ENCODE measurements at regions not wholly inside any gene's neighbourhood (a gene's known extent, or its start where the extent isn't known, plus 50 kb on each side); places are given as distances from the start of the nearest gene placed in this dataset.

DNA sequence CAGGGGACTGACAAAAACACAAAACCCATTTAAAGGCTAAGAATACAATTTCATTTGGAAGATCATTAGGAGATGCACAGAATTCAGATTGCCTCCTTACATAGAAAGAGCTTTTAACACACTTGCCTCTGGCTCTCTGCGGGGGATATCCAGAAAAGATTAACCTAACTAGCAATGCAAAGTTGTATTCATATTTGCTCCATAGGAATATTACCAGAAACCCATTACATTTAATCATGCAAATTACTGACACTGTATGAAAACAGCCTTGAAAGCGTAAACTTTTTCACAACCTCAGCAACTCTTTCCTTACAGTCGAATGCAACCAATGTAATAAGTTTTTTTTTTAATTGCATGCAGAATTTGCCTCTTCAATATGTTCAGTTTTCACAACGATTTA is 1087.3 kb upstream of the PRKX start:
- no peaks in the 10 kb centered on the region for H3K9me2 ChIP-seq (ENCODE audit: insufficient read depth, low read length)
- no peak overlapping the region for H3K4me2 ChIP-seq (ENCODE audit: low read length)
- no peak overlapping the region for H2AFZ ChIP-seq (ENCODE audit: low read depth, low read length)
- no peaks in the 10 kb centered on the region for H3K79me2 ChIP-seq (replicated peaks; ENCODE audit: insufficient read depth, low read length)
- no peak overlapping the region for H3K9ac ChIP-seq (ENCODE audit: low read length)
- no peak overlapping the region for H3K4me3 ChIP-seq (ENCODE audit: low read length)
- H3K9me3 ChIP-seq (ENCODE audit: low read length): no peaks in the 10 kb centered on the region
- no peak for TF ChIP-seq SMC3 (conservative IDR thresholded peaks at IDR 0.05; ENCODE audit: poor library complexity)
- TF ChIP-seq EZH2 (IDR thresholded peaks at IDR 0.05; ENCODE audit: borderline replicate concordance, insufficient read depth, low read length, poor library complexity, severe bottlenecking): no peak
- TF ChIP-seq, protein P1, sequence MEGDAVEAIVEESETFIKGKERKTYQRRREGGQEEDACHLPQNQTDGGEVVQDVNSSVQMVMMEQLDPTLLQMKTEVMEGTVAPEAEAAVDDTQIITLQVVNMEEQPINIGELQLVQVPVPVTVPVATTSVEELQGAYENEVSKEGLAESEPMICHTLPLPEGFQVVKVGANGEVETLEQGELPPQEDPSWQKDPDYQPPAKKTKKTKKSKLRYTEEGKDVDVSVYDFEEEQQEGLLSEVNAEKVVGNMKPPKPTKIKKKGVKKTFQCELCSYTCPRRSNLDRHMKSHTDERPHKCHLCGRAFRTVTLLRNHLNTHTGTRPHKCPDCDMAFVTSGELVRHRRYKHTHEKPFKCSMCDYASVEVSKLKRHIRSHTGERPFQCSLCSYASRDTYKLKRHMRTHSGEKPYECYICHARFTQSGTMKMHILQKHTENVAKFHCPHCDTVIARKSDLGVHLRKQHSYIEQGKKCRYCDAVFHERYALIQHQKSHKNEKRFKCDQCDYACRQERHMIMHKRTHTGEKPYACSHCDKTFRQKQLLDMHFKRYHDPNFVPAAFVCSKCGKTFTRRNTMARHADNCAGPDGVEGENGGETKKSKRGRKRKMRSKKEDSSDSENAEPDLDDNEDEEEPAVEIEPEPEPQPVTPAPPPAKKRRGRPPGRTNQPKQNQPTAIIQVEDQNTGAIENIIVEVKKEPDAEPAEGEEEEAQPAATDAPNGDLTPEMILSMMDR (IDR thresholded peaks at IDR 0.05; ENCODE audit: poor library complexity, severe bottlenecking): no peak
- no peak for TF ChIP-seq EP300 (conservative IDR thresholded peaks at IDR 0.05; ENCODE audit: poor library complexity, severe bottlenecking)
- TF ChIP-seq, protein P2, sequence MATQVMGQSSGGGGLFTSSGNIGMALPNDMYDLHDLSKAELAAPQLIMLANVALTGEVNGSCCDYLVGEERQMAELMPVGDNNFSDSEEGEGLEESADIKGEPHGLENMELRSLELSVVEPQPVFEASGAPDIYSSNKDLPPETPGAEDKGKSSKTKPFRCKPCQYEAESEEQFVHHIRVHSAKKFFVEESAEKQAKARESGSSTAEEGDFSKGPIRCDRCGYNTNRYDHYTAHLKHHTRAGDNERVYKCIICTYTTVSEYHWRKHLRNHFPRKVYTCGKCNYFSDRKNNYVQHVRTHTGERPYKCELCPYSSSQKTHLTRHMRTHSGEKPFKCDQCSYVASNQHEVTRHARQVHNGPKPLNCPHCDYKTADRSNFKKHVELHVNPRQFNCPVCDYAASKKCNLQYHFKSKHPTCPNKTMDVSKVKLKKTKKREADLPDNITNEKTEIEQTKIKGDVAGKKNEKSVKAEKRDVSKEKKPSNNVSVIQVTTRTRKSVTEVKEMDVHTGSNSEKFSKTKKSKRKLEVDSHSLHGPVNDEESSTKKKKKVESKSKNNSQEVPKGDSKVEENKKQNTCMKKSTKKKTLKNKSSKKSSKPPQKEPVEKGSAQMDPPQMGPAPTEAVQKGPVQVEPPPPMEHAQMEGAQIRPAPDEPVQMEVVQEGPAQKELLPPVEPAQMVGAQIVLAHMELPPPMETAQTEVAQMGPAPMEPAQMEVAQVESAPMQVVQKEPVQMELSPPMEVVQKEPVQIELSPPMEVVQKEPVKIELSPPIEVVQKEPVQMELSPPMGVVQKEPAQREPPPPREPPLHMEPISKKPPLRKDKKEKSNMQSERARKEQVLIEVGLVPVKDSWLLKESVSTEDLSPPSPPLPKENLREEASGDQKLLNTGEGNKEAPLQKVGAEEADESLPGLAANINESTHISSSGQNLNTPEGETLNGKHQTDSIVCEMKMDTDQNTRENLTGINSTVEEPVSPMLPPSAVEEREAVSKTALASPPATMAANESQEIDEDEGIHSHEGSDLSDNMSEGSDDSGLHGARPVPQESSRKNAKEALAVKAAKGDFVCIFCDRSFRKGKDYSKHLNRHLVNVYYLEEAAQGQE (IDR thresholded peaks at IDR 0.05; ENCODE audit: borderline replicate concordance): no peak
- no peak for TF ChIP-seq POLR2AphosphoS5 (IDR thresholded peaks at IDR 0.05)
- no peak for TF ChIP-seq MXI1 (conservative IDR thresholded peaks at IDR 0.05; ENCODE audit: poor library complexity, severe bottlenecking)
- no peaks in the 10 kb centered on the region for H3F3A ChIP-seq (ENCODE audit: insufficient read depth, low read length, poor library complexity, severe bottlenecking)
- H3K27ac ChIP-seq (ENCODE audit: low read length): no peak overlapping the region
- H3K27me3 ChIP-seq (ENCODE audit: insufficient read depth, low read depth, low read length): no peaks in the 10 kb centered on the region
- no peaks in the 10 kb centered on the region for H3K36me3 ChIP-seq (ENCODE audit: insufficient read depth, low read length)
- H4K20me1 ChIP-seq (ENCODE audit: insufficient read depth): no peaks in the 10 kb centered on the region

DNA sequence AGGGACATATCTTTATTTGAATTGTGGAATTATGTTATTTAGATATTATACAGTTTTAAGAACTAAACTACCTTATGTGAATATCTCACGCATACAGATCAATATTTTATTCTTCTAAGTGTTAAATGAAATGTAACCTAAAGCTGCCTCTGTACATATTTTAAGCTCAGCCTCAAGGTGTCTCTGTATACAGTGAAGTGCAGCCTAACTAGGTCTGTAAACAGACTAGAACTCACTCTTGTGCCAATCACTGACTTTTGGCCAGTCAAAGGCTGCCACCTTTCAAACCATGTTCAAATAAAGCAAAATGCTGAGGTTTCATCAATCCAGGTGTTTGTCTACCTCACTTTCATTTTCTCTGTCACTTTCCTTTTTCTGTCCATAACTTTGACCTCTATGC is 1074.5 kb upstream of the PRKX start:
- Histone ChIP-seq H2AFZ (ENCODE audit: low read depth, low read length) (no peak overlapping the region), H3K9ac (ENCODE audit: low read length) (no peak overlapping the region), H3K4me2 (ENCODE audit: low read length) (no peak overlapping the region), H3F3A (ENCODE audit: insufficient read depth, low read length, poor library complexity, severe bottlenecking) (no peaks in the 10 kb centered on the region), H3K27me3 (ENCODE audit: insufficient read depth, low read depth, low read length) (no peaks in the 10 kb centered on the region), H3K4me3 (ENCODE audit: low read length) (no peak overlapping the region), H4K20me1 (ENCODE audit: insufficient read depth) (no peaks in the 10 kb centered on the region), H3K36me3 (ENCODE audit: insufficient read depth, low read length) (no peaks in the 10 kb centered on the region), H3K27ac (ENCODE audit: low read length) (no peak overlapping the region), H3K9me2 (ENCODE audit: insufficient read depth, low read length) (no peaks in the 10 kb centered on the region), H3K79me2 (replicated peaks; ENCODE audit: insufficient read depth, low read length) (no peaks in the 10 kb centered on the region), H3K9me3 (ENCODE audit: low read length) (no peaks in the 10 kb centered on the region)
- TF ChIP-seq, protein P2 (IDR thresholded peaks at IDR 0.05; ENCODE audit: borderline replicate concordance): no peak
- TF ChIP-seq EP300 (conservative IDR thresholded peaks at IDR 0.05; ENCODE audit: poor library complexity, severe bottlenecking): no peak
- TF ChIP-seq SMC3 (conservative IDR thresholded peaks at IDR 0.05; ENCODE audit: poor library complexity): no peak
- TF ChIP-seq, protein P1 (IDR thresholded peaks at IDR 0.05; ENCODE audit: poor library complexity, severe bottlenecking): no peak
- no peak for TF ChIP-seq TAF1 (IDR thresholded peaks at IDR 0.05; ENCODE audit: low read depth)
- no peak for TF ChIP-seq POLR2AphosphoS5 (IDR thresholded peaks at IDR 0.05)
- TF ChIP-seq RAD21 (conservative IDR thresholded peaks at IDR 0.05): no peak
- TF ChIP-seq EZH2 (IDR thresholded peaks at IDR 0.05; ENCODE audit: borderline replicate concordance, insufficient read depth, low read length, poor library complexity, severe bottlenecking): no peak
- TF ChIP-seq MXI1 (conservative IDR thresholded peaks at IDR 0.05; ENCODE audit: poor library complexity, severe bottlenecking): no peak

Measured in neural cell (in vitro differentiated cells).